ENCODE measurements at regions not wholly inside any gene's neighbourhood (a gene's known extent, or its start where the extent isn't known, plus 50 kb on each side); places are given as distances from the start of the nearest gene placed in this dataset.

DNA sequence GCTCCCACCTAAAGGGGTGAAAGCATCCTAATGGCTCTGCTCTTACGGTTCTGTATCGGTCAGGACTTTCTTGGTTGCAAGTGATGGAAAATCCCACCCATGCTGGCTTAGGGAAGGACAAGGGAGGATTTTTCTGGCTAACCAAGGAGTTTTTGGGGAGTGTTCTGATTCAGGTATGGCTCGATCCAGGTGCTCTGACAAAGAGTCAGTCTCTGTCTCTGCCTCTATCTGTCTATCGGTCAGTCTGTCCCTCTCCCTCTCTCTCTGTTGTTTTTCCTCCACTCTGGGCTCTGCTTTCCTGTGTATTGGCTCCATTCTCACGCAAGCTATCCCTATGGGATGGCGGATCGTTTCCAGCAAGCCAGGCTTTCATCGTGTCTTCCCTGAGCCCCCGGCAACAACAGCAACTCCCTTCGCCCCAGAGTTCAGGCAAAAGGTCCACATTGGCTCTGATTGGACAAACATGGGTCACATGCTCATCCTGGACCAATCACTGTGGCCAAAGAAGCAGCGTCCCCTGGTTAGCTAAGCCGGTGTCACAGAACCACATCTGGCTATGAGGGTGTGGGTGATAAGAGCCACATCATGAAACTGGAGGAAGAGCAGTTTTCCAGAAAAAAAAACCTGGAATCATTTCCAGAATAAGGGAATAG is 160.3 kb downstream of the BMP7 start:
- Mint-ChIP-seq H3K9me3 (peaks cover 10% of the 10 kb centered on the region), H3K27me3 (ENCODE audit: insufficient read depth) (peaks cover 27% of the 10 kb centered on the region), H3K36me3 (ENCODE audit: low read depth) (no peaks in the 10 kb centered on the region), H3K27ac (no peak overlapping the region), H3K4me1 (ENCODE audit: low read depth) (no peaks in the 10 kb centered on the region), H3K4me3 (no peak overlapping the region)
- DNase-seq, result no peak
- TF ChIP-seq, protein P1, sequence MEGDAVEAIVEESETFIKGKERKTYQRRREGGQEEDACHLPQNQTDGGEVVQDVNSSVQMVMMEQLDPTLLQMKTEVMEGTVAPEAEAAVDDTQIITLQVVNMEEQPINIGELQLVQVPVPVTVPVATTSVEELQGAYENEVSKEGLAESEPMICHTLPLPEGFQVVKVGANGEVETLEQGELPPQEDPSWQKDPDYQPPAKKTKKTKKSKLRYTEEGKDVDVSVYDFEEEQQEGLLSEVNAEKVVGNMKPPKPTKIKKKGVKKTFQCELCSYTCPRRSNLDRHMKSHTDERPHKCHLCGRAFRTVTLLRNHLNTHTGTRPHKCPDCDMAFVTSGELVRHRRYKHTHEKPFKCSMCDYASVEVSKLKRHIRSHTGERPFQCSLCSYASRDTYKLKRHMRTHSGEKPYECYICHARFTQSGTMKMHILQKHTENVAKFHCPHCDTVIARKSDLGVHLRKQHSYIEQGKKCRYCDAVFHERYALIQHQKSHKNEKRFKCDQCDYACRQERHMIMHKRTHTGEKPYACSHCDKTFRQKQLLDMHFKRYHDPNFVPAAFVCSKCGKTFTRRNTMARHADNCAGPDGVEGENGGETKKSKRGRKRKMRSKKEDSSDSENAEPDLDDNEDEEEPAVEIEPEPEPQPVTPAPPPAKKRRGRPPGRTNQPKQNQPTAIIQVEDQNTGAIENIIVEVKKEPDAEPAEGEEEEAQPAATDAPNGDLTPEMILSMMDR (IDR thresholded peaks at IDR 0.05), result no peak

- Mint-ChIP-seq H3K36me3 (ENCODE audit: low read depth) (no peaks in the 10 kb centered on the region), H3K27me3 (ENCODE audit: insufficient read depth) (peaks cover 27% of the 10 kb centered on the region), H3K9me3 (peaks cover 10% of the 10 kb centered on the region), H3K27ac (no peak overlapping the region), H3K4me3 (no peak overlapping the region), H3K4me1 (ENCODE audit: low read depth) (no peaks in the 10 kb centered on the region)
- TF ChIP-seq, protein P1 (IDR thresholded peaks at IDR 0.05), result no peak
- no peak for DNase-seq
Observed at GRCh38 chr20:57106692-57107091, 159.7 kb downstream of the BMP7 start.

DNA sequence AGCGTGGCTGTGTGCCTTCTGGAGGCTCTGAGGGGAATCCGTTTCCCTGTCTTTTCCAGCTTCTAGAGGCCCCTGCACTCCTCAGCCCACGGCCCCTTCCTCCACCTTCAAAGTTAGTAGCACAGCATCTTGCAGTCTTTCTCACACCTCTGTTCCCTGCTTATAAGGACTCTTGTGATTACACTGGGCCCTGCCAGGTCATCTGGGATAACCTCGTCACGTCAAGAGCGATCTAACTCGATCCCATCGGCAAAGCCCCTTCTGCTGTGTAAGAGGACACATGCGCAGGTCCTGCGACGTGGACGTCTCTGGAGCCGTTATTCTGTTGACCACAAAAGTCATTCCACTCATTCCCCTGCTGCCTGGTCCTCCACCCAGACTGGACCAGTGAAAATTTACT is 159.2 kb downstream of the BMP7 start:
- H3K4me1 Mint-ChIP-seq (ENCODE audit: low read depth), result no peaks in the 10 kb centered on the region
- peaks cover 27% of the 10 kb centered on the region for H3K27me3 Mint-ChIP-seq (ENCODE audit: insufficient read depth)
- TF ChIP-seq, protein P1 (IDR thresholded peaks at IDR 0.05), result no peak
- H3K36me3 Mint-ChIP-seq (ENCODE audit: low read depth), result no peaks in the 10 kb centered on the region
- no peak overlapping the region for H3K4me3 Mint-ChIP-seq
- no peak overlapping the region for H3K27ac Mint-ChIP-seq
- peaks cover 10% of the 10 kb centered on the region for H3K9me3 Mint-ChIP-seq
- DNase-seq, result no peak

- Mint-ChIP-seq H3K4me3 (no peak overlapping the region), H3K27me3 (ENCODE audit: insufficient read depth) (peaks cover 27% of the 10 kb centered on the region), H3K27ac (no peak overlapping the region), H3K9me3 (peaks cover 10% of the 10 kb centered on the region), H3K4me1 (ENCODE audit: low read depth) (no peaks in the 10 kb centered on the region), H3K36me3 (ENCODE audit: low read depth) (no peaks in the 10 kb centered on the region)
- no peak for DNase-seq
- TF ChIP-seq, protein P1 (IDR thresholded peaks at IDR 0.05), result no peak
Observed at GRCh38 chr20:57108218-57108617, 158.2 kb downstream of the BMP7 start.

DNA sequence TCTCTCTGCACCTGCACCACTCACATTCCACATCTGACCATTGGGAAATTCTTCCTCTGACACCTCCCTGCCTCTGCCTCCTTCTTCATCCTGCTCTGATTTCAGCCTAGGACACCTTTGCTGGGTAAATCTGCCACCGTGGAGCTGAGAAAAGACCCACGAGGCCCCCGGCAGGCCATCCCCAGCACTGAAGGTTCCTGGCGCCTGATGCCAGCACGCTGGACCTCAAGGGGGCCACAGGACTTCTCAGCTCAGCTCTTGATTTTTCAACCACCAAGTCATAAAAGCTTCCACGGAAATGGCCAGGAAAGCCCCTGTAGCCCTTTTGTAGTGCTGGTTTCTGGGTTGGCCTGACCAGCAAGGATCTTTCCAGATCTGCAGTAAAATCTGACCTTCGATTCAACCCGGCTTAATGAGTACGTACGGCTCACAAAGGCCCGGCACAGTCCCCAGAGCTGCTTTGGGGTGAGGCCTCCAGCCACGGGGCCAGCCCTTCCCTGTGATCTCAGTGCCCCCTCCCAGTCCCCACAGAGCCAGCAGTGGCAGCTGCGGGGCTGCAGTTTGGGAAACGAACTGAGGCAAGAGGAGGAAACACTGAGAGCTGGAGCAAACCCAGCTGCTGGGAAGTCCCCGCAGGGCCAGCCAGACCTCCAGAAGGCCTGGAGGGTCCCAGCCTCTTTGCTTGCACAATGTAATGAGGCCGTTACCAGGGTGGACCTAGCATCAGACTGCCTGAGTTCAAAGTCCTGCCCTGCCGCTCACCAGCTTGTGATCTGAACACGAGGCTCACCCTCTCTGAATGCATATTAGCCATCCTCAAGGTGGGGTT is 157.5 kb downstream of the BMP7 start:
- H3K36me3 Mint-ChIP-seq (ENCODE audit: low read depth), result peaks cover 5% of the 10 kb centered on the region; the same call in 1 of the 2 replicates
- H3K4me1 Mint-ChIP-seq (ENCODE audit: low read depth), result no peaks in the 10 kb centered on the region
- H3K27ac Mint-ChIP-seq, result no peak overlapping the region
- H3K27me3 Mint-ChIP-seq (ENCODE audit: insufficient read depth), result peaks cover 31% of the 10 kb centered on the region
- H3K9me3 Mint-ChIP-seq, result peaks cover 13% of the 10 kb centered on the region
- TF ChIP-seq, protein P1 (IDR thresholded peaks at IDR 0.05), result no peak
- DNase-seq, result no peak
- H3K4me3 Mint-ChIP-seq, result no peak overlapping the region

Data from HFFc6 (cell line).